ENCODE measurements at regions not wholly inside any gene's neighbourhood (a gene's known extent, or its start where the extent isn't known, plus 50 kb on each side); places are given as distances from the start of the nearest gene placed in this dataset.
A peak's percentile ranks its signal among the peaks of the same experiment; 100 is the strongest.
"Not testable (repeated sequence)": the region's sequence is repeated elsewhere in the genome, so short reads cannot be mapped to it uniquely, and the experiment has no call there.

- not testable (repeated sequence) for DNase-seq
Measured at GRCh38 chr9:88886762-88887161, 104.5 kb upstream of the S1PR3 start.

GRCh38 chr9:88889386-88889785 is 101.9 kb upstream of the S1PR3 start:
- no peak for DNase-seq

GRCh38 chr9:88890546-88890945 is 100.7 kb upstream of the S1PR3 start:
- DNase-seq: no peak

GRCh38 chr9:88891040-88891439 is 100.2 kb upstream of the S1PR3 start:
- peak; percentile 24 to 27 for DNase-seq

- DNase-seq: no peak
Measured at GRCh38 chr9:88892724-88893123, 98.5 kb upstream of the S1PR3 start.

GRCh38 chr9:88897081-88897480 is 94.2 kb upstream of the S1PR3 start:
- DNase-seq: no peak

GRCh38 chr9:88898039-88898720 is 93.1 kb upstream of the S1PR3 start:
- no peak for DNase-seq

GRCh38 chr9:88905506-88905905 is 85.8 kb upstream of the S1PR3 start:
- DNase-seq: no peak

- no peak for DNase-seq
Measured at GRCh38 chr9:88915916-88916315, 75.4 kb upstream of the S1PR3 start.

GRCh38 chr9:88916894-88917293 is 74.4 kb upstream of the S1PR3 start:
- DNase-seq: no peak

- DNase-seq: no peak
Measured at GRCh38 chr9:88917375-88917774, 73.9 kb upstream of the S1PR3 start.

- not testable (repeated sequence) for DNase-seq
Measured at GRCh38 chr9:88918537-88918936, 72.7 kb upstream of the S1PR3 start.

GRCh38 chr9:88920645-88921044 is 70.6 kb upstream of the S1PR3 start:
- no peak for DNase-seq

- no peak for DNase-seq
Measured at GRCh38 chr9:88922091-88922490, 69.2 kb upstream of the S1PR3 start.

GRCh38 chr9:88923092-88923491 is 68.2 kb upstream of the S1PR3 start:
- DNase-seq: no peak

GRCh38 chr9:88923653-88924288 is 67.5 kb upstream of the S1PR3 start:
- DNase-seq: no peak

- DNase-seq: no peak
Measured at GRCh38 chr9:88925481-88925880, 65.8 kb upstream of the S1PR3 start.

- DNase-seq: no peak
Measured at GRCh38 chr9:88926781-88927505, 64.3 kb upstream of the S1PR3 start.

- DNase-seq: peak; percentile 36 to 46
Measured at GRCh38 chr9:88927510-88927909, 63.8 kb upstream of the S1PR3 start.

GRCh38 chr9:88930716-88931115 is 60.6 kb upstream of the S1PR3 start:
- DNase-seq: no peak

GRCh38 chr9:88932766-88933165 is 58.5 kb upstream of the S1PR3 start:
- no peak for DNase-seq

GRCh38 chr9:88933607-88934379 is 57.5 kb upstream of the S1PR3 start:
- DNase-seq: no peak

- no peak for DNase-seq
Measured at GRCh38 chr9:88934876-88935535, 56.3 kb upstream of the S1PR3 start.
